Activated CD8-positive, alpha-beta memory T cell treated with anti-CD3 and anti-CD28 coated beads for 36 hours (primary cell): ENCODE measurements at regions not wholly inside any gene's neighbourhood (a gene's known extent, or its start where the extent isn't known, plus 50 kb on each side); places are given as distances from the start of the nearest gene placed in this dataset.

Source experiments
- CTCF ChIA-PET: fragments of 350-600 bp; sonication (Branson Sonifier 250); formaldehyde crosslinking; loops from one replicate; lab custom pipeline; 2021; ENCODE audit warnings: antibody characterized with exemption; lab: Charles Lee
- POLR2A ChIA-PET: fragments of 350-600 bp; sonication (Branson Sonifier 250); formaldehyde crosslinking; loops from one replicate; lab custom pipeline; 2021; ENCODE audit warnings: antibody characterized with exemption; lab: Charles Lee

- POLR2A ChIA-PET: no interaction called here
- CTCF ChIA-PET: no interaction called here
These were observed 126.8 kb upstream of the UNC5C start for GRCh38 chr4:95675623-95676022.

GRCh38 chr4:95674521-95674981 lies 125.8 kb upstream of the UNC5C start:
- POLR2A ChIA-PET: no interaction called here

GRCh38 chr4:95672811-95673210 lies 124.0 kb upstream of the UNC5C start:
- ChIA-PET CTCF (no interaction called here), POLR2A (no interaction called here)

More at GRCh38 chr4:95674521-95674981, 125.8 kb upstream of the UNC5C start:
- CTCF ChIA-PET: no interaction called here

- POLR2A ChIA-PET: no interaction called here
- CTCF ChIA-PET: no interaction called here
These were observed 111.9 kb upstream of the UNC5C start for GRCh38 chr4:95660719-95661118.

GRCh38 chr4:95651891-95652290 lies 103.1 kb upstream of the UNC5C start:
- ChIA-PET POLR2A (no interaction called here), CTCF (no interaction called here)

GRCh38 chr4:95644417-95644816 lies 95.6 kb upstream of the UNC5C start:
- POLR2A ChIA-PET: interaction anchor here (0.5 kb wide), 1 partner anchor 109 kb away, joined by 5 read pairs; no protein-coding TSS in a partner anchor
- CTCF ChIA-PET: no interaction called here

- CTCF ChIA-PET: no interaction called here
These were observed 94.9 kb upstream of the UNC5C start for GRCh38 chr4:95643627-95644026.

GRCh38 chr4:95641571-95641970 lies 92.8 kb upstream of the UNC5C start:
- ChIA-PET CTCF (no interaction called here), POLR2A (no interaction called here)

More at GRCh38 chr4:95643627-95644026, 94.9 kb upstream of the UNC5C start:
- POLR2A ChIA-PET: no interaction called here

GRCh38 chr4:95640311-95640710 lies 91.5 kb upstream of the UNC5C start:
- ChIA-PET POLR2A (no interaction called here), CTCF (no interaction called here)

- CTCF ChIA-PET: no interaction called here
- POLR2A ChIA-PET: no interaction called here
These were observed 90.2 kb upstream of the UNC5C start for GRCh38 chr4:95638920-95639501.

- ChIA-PET CTCF (no interaction called here), POLR2A (no interaction called here)
These were observed 88.3 kb upstream of the UNC5C start for GRCh38 chr4:95637043-95637600.

GRCh38 chr4:95636061-95636460 lies 87.3 kb upstream of the UNC5C start:
- CTCF ChIA-PET: interaction anchor here (0.6 kb wide), 1 partner anchor 20 kb away, joined by 4 read pairs; no protein-coding TSS in a partner anchor
- POLR2A ChIA-PET: no interaction called here

GRCh38 chr4:95627709-95628108 lies 78.9 kb upstream of the UNC5C start:
- POLR2A ChIA-PET: no interaction called here
- CTCF ChIA-PET: no interaction called here

GRCh38 chr4:95627024-95627605 lies 78.3 kb upstream of the UNC5C start:
- ChIA-PET POLR2A (no interaction called here), CTCF (no interaction called here)

- ChIA-PET POLR2A (no interaction called here), CTCF (no interaction called here)
These were observed 76.2 kb upstream of the UNC5C start for GRCh38 chr4:95625020-95625419.

- POLR2A ChIA-PET: no interaction called here
- CTCF ChIA-PET: no interaction called here
These were observed 71.0 kb upstream of the UNC5C start for GRCh38 chr4:95619525-95620443.

- ChIA-PET CTCF (no interaction called here), POLR2A (no interaction called here)
These were observed 66.0 kb upstream of the UNC5C start for GRCh38 chr4:95614684-95615205.

- ChIA-PET POLR2A (no interaction called here), CTCF (no interaction called here)
These were observed 61.3 kb upstream of the UNC5C start for GRCh38 chr4:95610061-95610569.

- ChIA-PET CTCF (no interaction called here), POLR2A (no interaction called here)
These were observed 58.0 kb upstream of the UNC5C start for GRCh38 chr4:95606739-95607138.

- ChIA-PET CTCF (no interaction called here), POLR2A (no interaction called here)
These were observed 54.6 kb upstream of the UNC5C start for GRCh38 chr4:95603393-95603792.
